Heart left ventricle (tissue), 16 donors: ENCODE measurements at regions not wholly inside any gene's neighbourhood (a gene's known extent, or its start where the extent isn't known, plus 50 kb on each side); places are given as distances from the start of the nearest gene placed in this dataset.

Experiments
- ATAC-seq, 4 donors: fragments of 200-7000 bp; cut with Tn5 transposase; one replicate each; pipeline ENCODE4 v1.9.1; 2020 to 2022; ENCODE audit warnings: moderate library complexity in 4 of 4, mild to moderate bottlenecking in 3 of 4, moderate number of reproducible peaks in 1 of 4
- DNase-seq, 5 donors: peaks; one replicate each; pipeline ENCODE4 v3.0.0-alpha.2; 2020
- H3K27ac ChIP-seq, 12 donors: fragments of 200-600 bp; sonication (generic) in 4 of 12; one replicate each; pipeline versions ENCODE4 v1.5.0 to v1.8.0; 2016 to 2022; ENCODE audit warnings: mild to moderate bottlenecking in 2 of 12
- H3K27me3 ChIP-seq, 9 donors: fragments of 200-600 bp; sonication (generic) in 2 of 9; one replicate each; pipeline versions ENCODE4 v1.5.1 to v1.8.0; 2016 to 2022; ENCODE audit warnings: mild to moderate bottlenecking in 3 of 9
- H3K36me3 ChIP-seq, 9 donors: fragments of 200-600 bp; sonication (generic) in 2 of 9; one replicate each; pipeline versions ENCODE4 v1.5.0 to v1.8.0; 2018 to 2022; ENCODE audit warnings: mild to moderate bottlenecking in 2 of 9
- H3K4me1 ChIP-seq, 12 donors: fragments of 200-600 bp; sonication (generic) in 4 of 12; one replicate each; pipeline versions ENCODE4 v1.5.0 to v1.8.0; 2016 to 2022; ENCODE audit warnings: mild to moderate bottlenecking in 3 of 12
- H3K4me3 ChIP-seq, 12 donors: fragments of 200-600 bp; sonication (generic) in 4 of 12; one replicate each; pipeline versions ENCODE4 v1.5.0 to v1.8.0; 2017 to 2022; ENCODE audit warnings: mild to moderate bottlenecking in 9 of 12, moderate library complexity in 4 of 12
- H3K9me3 ChIP-seq, 12 donors: fragments of 200-600 bp; sonication (generic) in 4 of 12; one replicate each; pipeline versions ENCODE4 v1.5.0 to v1.8.0; 2016 to 2022; ENCODE audit warnings: mild to moderate bottlenecking in 1 of 12
- POLR2A ChIP-seq, 2 donors: fragments of 450-650 bp; IDR thresholded peaks; one replicate each; pipeline ENCODE4 v1.6.1; 2017; ENCODE audit warnings: antibody characterized with exemption in 2 of 2, mild to moderate bottlenecking in 2 of 2, moderate library complexity in 2 of 2
- WGBS, 4 donors: extraction: QIAGEN DNeasy Blood & Tissue Kit in 2 of 4; methylation state at CpG; one replicate each; pipeline versions ENCODE4 v1.1.5 to v1.1.7; 2013 to 2018; 5-methylcytosine and 5-hydroxymethylcytosine counted together
- intact Hi-C, 10 donors: fragments of 100-400 bp; cut with DNase I; formaldehyde crosslinking; loops; one replicate each; pipeline versions ENCODE4 v1.11.1 to v1.14.2; 2022
- TF ChIP-seq, protein P1 (sequence below), 12 donors: fragments of 200-600 bp; sonication (generic) in 4 of 12; IDR thresholded peaks; one replicate each; pipeline versions ENCODE4 v1.5.0 to v1.8.0; 2018 to 2022; ENCODE audit warnings: antibody characterized with exemption in 12 of 12, mild to moderate bottlenecking in 5 of 12
- donor health status: ischemic (EF 13 %, LVEDD 7.1; RV severe dilation, severe dysfunction).
- donor health status: healthy with polysubstance abuse.
- donor health status: DM: no; HTN: yes; CAD: no.
- donor health status: DM: no; HTN: no; CAD: no.
- donor health status: ischemic (EF 25% LVEDD 6.9; RV normal size, moderate dysfunction).
- donor health status: ischemic (EF 25% LVEDD 5.7; RV mildly dilated, moderate dysfunction).
- donor health status: healthy.
- donor health status: DM: yes; HTN: yes; CAD: no.
- donor health status: ischemic (EF 35%, LVEDD 5.7; RV mildly dilated, moderate dysfunction).
- donor health status: nonischemic (EF 11% LVEDD 7.7; RV severe dilation, severe dysfunction).
- donor health status: DM: yes; HTN: yes; CAD: no.
- donor health status: PGD.
- donor health status: ischemic (EF 29% LVEDD 5.4; RV normal size, mild dysfunction).
- donor health status: nonischemic (EF 23%, LVEDD 6.1; RV moderate dilation, normal function).

GRCh38 chr21:28442085-28442484, 550.6 kb downstream of the LTN1 start:
- 82 to 93% (median 92%) methylated on average over 4 of the region's 4 CpGs for WGBS, 4 donors
- intact Hi-C loops: no loop called here

GRCh38 chr21:28439788-28440187, 552.9 kb downstream of the LTN1 start:
- no peaks in the 10 kb centered on the region for H3K36me3 ChIP-seq
- no peaks in the 10 kb centered on the region for H3K9me3 ChIP-seq
- no peak for ATAC-seq
- intact Hi-C loops: no loop called here
- TF ChIP-seq, protein P1, sequence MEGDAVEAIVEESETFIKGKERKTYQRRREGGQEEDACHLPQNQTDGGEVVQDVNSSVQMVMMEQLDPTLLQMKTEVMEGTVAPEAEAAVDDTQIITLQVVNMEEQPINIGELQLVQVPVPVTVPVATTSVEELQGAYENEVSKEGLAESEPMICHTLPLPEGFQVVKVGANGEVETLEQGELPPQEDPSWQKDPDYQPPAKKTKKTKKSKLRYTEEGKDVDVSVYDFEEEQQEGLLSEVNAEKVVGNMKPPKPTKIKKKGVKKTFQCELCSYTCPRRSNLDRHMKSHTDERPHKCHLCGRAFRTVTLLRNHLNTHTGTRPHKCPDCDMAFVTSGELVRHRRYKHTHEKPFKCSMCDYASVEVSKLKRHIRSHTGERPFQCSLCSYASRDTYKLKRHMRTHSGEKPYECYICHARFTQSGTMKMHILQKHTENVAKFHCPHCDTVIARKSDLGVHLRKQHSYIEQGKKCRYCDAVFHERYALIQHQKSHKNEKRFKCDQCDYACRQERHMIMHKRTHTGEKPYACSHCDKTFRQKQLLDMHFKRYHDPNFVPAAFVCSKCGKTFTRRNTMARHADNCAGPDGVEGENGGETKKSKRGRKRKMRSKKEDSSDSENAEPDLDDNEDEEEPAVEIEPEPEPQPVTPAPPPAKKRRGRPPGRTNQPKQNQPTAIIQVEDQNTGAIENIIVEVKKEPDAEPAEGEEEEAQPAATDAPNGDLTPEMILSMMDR (IDR thresholded peaks at IDR 0.05): no peak
- TF ChIP-seq POLR2A (IDR thresholded peaks at IDR 0.05): no peak
- WGBS, 4 donors: 76 to 89% (median 87%) methylated on average over 3 of the region's 3 CpGs
- no peak overlapping the region for H3K27ac ChIP-seq
- no peak for DNase-seq
- no peaks in the 10 kb centered on the region for H3K27me3 ChIP-seq
- H3K4me3 ChIP-seq: no peak overlapping the region
- H3K4me1 ChIP-seq: no peaks in the 10 kb centered on the region

More at GRCh38 chr21:28442085-28442484, 550.6 kb downstream of the LTN1 start:
- no peak overlapping the region for H3K4me3 ChIP-seq
- DNase-seq: no peak
- no peaks in the 10 kb centered on the region for H3K27me3 ChIP-seq
- TF ChIP-seq POLR2A (IDR thresholded peaks at IDR 0.05): no peak
- TF ChIP-seq, protein P1 (IDR thresholded peaks at IDR 0.05): no peak
- no peak for ATAC-seq
- no peak overlapping the region for H3K27ac ChIP-seq
- H3K36me3 ChIP-seq: no peaks in the 10 kb centered on the region
- H3K9me3 ChIP-seq: no peaks in the 10 kb centered on the region
- H3K4me1 ChIP-seq: no peaks in the 10 kb centered on the region

DNA sequence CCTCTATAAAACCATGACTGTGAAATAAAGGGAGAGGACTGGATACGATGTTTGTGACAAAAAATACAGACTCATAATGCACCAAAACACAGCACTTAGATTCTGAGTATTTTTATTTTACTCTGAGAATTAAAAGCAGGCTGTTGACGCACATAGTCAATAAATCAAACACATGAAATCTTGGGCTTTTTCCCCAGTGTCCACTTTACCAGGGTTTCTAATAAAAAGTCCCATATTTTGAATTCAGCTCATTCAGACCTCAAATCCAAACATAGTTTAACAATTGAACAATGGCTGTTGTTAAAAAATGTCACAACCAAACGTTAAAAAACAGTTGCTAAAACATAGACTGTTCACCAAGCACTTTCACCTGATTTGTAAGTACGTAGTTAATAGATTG, 553.4 kb downstream of the LTN1 start:
- Histone ChIP-seq H3K27me3 (no peaks in the 10 kb centered on the region), H3K36me3 (no peaks in the 10 kb centered on the region), H3K9me3 (no peaks in the 10 kb centered on the region), H3K27ac (no peak overlapping the region), H3K4me1 (no peaks in the 10 kb centered on the region), H3K4me3 (no peak overlapping the region)
- 69 to 80% (median 77%) methylated on average over 4 of the region's 4 CpGs for WGBS, 4 donors
- TF ChIP-seq POLR2A (IDR thresholded peaks at IDR 0.05): no peak
- TF ChIP-seq, protein P1 (IDR thresholded peaks at IDR 0.05): no peak
- ATAC-seq (no peak), DNase-seq (no peak)
- intact Hi-C loops: no loop called here

DNA sequence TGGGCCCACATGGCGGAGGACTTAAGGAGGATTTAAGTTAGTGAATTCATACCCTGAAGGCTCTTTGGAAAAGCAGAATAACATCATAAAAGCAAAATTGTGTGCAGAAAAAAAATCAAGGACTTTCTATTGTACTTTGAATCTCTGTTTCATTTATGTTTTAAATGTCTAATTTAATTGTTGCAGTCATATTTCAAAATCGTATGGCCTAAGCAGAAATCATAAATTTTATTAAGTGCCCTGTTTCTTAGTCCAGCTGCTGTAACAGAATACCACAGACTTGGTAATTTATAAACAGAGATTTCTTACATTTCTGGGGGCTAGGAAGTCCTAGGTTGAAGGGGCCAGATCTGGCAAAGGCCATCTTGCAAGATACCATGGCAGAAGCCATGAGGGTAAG, 555.6 kb downstream of the LTN1 start:
- no peaks in the 10 kb centered on the region for H3K4me1 ChIP-seq
- no peaks in the 10 kb centered on the region for H3K36me3 ChIP-seq
- H3K9me3 ChIP-seq: no peaks in the 10 kb centered on the region
- TF ChIP-seq, protein P1 (IDR thresholded peaks at IDR 0.05): no peak
- no peak for TF ChIP-seq POLR2A (IDR thresholded peaks at IDR 0.05)
- intact Hi-C loops: no loop called here
- 88 to 93% (median 93%) methylated on average over 2 of the region's 2 CpGs for WGBS, 4 donors
- DNase-seq (no peak), ATAC-seq (no peak)
- no peaks in the 10 kb centered on the region for H3K27me3 ChIP-seq
- H3K27ac ChIP-seq: no peak overlapping the region
- H3K4me3 ChIP-seq: no peak overlapping the region
